GM18867 (cell line): ENCODE measurements at regions not wholly inside any gene's neighbourhood (a gene's known extent, or its start where the extent isn't known, plus 50 kb on each side); places are given as distances from the start of the nearest gene placed in this dataset.
A peak's percentile ranks its signal among the peaks of the same experiment; 100 is the strongest.
"Not testable (repeated sequence)": the region's sequence is repeated elsewhere in the genome, so short reads cannot be mapped to it uniquely, and the experiment has no call there.

ENCODE experiments used
- ATAC-seq: cut with Tn5 transposase; IDR thresholded peaks from one replicate; pipeline ENCODE4 v1.9.1; 2021; ENCODE audit warnings: mild to moderate bottlenecking, moderate library complexity; ENCODE audit not compliant: unreplicated experiment

- not testable (repeated sequence) for ATAC-seq
These were observed 52.7 kb downstream of the CTAGE6 start for GRCh38 chr7:143704813-143705212.

- ATAC-seq = peak; percentile 99
These were observed 56.5 kb downstream of the CTAGE6 start for GRCh38 chr7:143700759-143701699.
